ENCODE measurements at regions not wholly inside any gene's neighbourhood (a gene's known extent, or its start where the extent isn't known, plus 50 kb on each side); places are given as distances from the start of the nearest gene placed in this dataset.

DNA sequence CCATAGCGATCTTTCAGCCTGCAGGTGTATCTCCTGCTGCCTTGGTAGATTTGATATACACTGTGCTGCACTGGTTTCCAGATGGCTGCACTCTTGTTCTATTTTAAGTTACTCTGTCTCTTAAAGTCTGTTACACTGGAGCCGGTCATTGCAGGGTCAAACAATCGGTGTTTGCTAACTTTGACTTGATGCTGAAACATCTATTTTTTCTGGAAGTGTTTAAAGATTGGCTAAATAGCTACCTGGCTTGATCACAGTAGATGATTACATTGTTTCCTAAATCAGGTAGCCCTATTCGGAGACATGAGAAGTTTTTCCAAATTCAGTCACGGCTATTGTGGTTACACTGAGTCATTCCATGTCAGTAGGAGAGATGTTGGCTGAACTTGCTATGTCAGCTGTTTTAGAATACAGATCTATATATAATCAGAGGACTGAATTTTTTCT lies 574.8 kb downstream of the ETV1 start:
- intact Hi-C loops (cut with DNase I) = no loop called here
- no peak for DNase-seq (ENCODE audit: low spot score)

DNA sequence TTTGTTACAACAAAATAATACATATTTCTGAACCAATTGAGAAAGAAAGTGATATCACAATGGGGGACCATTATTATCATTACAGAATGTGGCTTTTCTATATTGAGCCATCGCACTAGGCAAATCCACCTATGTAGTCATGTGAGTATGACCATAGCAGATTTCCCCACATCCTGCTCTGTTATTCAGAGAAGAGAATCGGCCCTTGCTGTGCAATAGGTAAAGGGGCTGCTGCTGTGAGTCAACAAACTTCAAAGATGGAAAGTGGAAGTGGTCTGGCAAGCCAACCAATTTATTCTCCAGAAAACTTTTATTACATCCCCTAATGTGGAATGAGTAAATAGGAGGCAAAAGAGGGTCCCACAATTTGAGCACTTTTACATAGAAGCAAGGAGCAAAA lies 573.4 kb downstream of the ETV1 start:
- DNase-seq (ENCODE audit: low spot score) = no peak
- intact Hi-C loops (cut with DNase I) = no loop called here

DNA sequence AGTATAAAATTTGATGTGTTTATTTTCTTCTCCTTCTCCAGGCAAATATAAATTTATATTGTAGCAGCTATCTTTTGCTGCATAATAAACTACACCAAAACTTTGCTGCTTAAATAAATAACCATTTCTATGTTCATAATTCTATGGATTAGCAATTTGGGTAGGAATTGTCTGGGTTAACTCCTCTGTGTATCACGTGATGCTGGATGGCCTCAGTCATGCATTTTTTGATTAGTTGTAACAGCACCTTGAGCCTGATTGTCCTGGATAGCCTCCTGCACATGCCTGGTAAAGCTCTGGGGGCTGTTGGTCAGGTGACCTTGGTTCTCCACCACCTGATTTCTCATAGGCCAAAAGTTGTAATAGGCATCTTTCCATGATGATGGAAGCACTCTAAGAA lies 572.9 kb downstream of the ETV1 start:
- DNase-seq (ENCODE audit: low spot score) = no peak
- intact Hi-C loops (cut with DNase I) = no loop called here

DNA sequence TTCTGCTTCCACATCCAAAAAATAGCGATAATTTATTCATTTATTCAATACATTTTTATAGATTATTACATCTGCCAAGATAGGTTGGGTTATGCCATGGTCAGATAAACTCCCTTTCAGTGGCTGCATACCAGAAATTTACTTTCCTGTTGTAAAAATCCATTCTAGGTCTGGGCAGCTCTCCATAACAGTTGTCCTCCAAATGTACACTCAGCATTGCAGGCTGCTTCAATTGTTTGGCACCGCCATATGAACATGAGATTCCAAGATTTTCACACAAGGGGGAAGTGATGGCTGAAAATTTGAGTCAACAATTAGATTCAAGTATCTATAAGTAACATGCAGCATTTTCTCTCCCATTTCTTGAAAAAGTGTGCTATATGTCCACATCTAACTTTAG lies 568.7 kb downstream of the ETV1 start:
- intact Hi-C loops (cut with DNase I) = no loop called here
- DNase-seq (ENCODE audit: low spot score) = no peak

DNA sequence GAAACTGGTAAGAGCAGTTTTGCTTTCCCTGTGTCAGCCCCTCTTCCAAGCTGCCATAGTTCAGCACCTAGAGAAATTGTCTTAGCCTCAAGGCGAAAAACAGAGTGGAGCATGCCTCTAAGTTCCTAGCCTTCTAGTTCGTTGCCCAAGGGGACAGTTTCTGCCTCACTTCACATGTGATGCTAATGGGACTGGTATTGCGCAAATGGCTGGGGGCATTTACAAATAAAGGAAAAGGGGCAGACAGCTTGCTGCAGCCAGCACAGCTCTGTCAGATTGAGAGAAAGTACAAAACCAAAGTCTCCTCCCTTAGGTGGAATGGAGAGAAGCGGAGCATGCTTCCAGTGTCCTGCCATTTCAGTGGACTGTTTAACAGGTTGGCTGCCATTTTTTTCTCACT lies 567.7 kb downstream of the ETV1 start:
- no peak for DNase-seq (ENCODE audit: low spot score)
- intact Hi-C loops (cut with DNase I) = no loop called here

DNA sequence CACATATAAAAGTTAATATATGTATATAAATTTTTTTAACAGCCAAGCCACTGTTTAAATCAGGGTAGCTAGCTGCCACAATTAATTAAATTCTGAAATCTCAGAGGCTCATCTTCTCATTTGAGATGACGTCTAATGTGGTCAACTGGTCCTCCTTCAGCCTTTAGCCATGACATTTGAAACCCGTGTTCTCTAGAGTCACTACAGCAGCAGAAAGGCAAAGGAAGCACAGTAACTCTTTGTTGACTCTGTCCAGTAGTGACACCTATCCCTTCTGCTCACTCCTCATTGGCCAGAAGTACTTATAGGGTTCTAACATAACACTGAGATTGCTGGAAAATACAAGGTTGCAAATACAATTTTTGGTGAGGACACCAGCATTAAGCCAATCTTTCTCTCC lies 555.5 kb downstream of the ETV1 start:
- DNase-seq (ENCODE audit: low spot score) = no peak
- intact Hi-C loops (cut with DNase I) = no loop called here

DNA sequence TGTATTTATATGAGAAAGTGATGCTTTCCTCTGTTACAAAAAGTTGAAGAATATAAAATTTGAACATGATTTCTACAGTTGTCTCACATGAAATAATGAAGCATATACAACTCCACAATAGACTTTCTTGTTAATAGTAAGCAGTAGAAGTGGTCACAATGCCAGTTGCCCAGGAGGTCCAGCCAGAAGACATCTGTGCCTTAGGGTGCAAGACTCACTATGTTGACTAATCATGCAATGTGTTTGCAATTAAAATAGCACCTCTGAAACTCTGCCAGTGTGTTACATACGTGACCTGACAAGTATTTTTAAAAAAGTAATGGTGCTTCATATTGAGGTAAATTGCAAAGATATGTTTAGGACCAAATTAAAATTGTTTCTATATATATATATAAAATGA lies 547.2 kb downstream of the ETV1 start:
- DNase-seq (ENCODE audit: low spot score) = no peak
- intact Hi-C loops (cut with DNase I) = no loop called here

DNA sequence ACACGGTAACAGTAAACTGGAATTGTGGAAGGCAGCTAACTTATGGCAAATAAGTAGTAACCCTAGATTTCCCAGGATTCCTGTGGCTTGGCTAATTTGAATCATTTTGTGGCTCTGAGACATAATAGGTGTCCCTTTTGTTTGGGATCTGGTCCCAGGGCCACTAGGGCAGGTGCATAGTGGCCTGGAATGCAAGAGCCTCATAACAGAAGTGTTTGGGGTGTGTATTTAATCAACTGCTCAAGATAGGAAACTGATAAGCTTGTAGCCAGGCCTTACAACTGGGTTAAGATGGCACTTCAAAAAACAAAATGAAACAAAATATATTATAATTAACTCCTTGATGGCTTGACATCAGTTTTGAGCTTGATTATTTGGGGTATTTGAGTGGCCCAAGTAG lies 541.8 kb downstream of the ETV1 start:
- intact Hi-C loops (cut with DNase I) = loop anchor here (5.0 kb wide), 1 partner anchor 50 kb away; no protein-coding TSS in a partner anchor
- DNase-seq (ENCODE audit: low spot score) = no peak

DNA sequence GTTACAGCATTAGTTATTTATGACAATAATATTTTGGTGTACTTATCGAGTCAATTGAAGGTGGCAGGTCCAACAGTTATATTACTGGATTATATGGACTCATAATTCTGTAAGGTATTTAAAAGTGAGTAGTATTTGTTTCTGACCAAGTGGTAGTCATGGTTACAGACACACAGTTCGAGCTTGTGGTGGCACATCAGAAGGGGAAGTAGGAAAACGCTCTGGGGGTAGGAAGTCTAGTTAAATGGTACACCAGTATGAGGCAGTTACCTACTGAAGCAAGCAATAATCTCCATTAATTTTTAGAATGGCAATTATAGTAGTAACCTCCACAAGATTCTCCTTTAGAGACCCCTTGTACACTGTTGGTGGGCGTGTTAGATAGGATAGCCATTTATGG lies 541.2 kb downstream of the ETV1 start:
- intact Hi-C loops (cut with DNase I) = loop anchor here (5.0 kb wide), 1 partner anchor 49 kb away; no protein-coding TSS in a partner anchor
- DNase-seq (ENCODE audit: low spot score) = no peak

DNA sequence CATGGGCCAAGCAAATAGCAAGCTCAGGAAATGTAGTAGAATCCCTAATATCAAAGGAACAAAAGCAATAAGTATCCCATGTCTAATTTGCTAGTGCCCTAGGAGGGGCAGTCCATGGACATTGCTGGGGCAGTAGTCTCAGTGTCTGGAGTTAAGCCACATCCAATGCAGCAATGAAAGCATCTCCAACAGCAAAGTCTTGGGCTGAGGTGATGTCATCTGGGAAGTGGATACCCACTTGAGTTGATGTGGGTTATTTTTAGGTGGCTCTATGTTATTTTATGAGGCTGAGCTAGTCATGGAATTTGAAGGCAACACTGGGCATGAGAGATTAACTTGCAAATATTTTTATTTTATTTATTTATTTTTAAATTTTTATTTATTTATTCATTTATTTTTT lies 540.0 kb downstream of the ETV1 start:
- DNase-seq (ENCODE audit: low spot score) = no peak
- intact Hi-C loops (cut with DNase I) = loop anchor here (5.0 kb wide), 1 partner anchor 48 kb away; no protein-coding TSS in a partner anchor

DNA sequence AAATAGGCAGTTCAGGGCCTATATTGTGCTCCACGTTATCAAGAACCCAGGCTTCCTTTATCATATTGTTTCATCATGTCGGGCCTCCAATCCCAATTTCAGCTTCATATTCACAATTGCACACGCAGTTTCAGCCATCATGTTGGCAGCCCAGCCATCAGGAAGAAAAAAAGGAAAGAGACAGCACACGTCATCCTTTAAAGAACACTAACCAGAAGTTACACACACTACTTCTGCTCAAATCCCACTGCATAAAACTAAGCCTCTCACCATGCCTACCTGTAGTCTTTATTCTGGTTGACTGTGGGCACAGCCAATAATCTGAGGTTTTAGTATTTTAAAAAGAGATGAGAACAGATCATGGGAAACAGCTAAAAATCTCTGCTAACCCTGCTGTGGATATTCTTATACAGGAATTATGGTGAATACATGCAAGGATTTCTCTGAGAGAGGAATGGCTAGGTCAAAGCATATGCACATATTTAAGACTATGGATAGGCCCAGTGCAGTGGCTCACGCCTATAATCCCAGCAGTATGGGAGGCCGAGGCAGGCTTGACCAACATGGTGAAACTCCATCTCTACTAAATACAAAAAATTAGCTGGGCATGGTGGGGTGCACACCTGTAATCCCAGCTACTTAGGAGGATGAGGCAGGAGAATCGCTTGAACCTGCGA lies 534.4 kb downstream of the ETV1 start:
- intact Hi-C loops (cut with DNase I) = no loop called here
- DNase-seq (ENCODE audit: low spot score) = no peak

DNA sequence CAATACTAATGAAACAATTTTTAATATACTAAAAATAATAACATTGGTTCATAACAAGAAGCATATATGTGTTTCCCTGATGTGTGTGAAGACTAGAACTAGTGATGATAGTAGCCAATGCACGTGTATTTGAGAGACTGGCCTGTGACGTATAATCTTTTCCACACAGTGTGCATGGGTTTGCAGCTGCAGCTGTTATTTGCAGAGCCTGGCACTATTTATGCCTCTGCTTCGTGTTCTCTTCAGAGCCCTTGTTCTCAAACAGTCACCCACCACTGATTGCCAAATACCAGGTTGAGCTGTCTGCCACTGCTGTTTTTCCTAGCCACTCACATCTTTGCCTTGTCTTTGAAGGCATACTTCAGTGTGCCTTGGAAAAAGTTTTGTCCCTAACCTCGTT lies 531.7 kb downstream of the ETV1 start:
- DNase-seq (ENCODE audit: low spot score) = no peak
- intact Hi-C loops (cut with DNase I) = no loop called here

DNA sequence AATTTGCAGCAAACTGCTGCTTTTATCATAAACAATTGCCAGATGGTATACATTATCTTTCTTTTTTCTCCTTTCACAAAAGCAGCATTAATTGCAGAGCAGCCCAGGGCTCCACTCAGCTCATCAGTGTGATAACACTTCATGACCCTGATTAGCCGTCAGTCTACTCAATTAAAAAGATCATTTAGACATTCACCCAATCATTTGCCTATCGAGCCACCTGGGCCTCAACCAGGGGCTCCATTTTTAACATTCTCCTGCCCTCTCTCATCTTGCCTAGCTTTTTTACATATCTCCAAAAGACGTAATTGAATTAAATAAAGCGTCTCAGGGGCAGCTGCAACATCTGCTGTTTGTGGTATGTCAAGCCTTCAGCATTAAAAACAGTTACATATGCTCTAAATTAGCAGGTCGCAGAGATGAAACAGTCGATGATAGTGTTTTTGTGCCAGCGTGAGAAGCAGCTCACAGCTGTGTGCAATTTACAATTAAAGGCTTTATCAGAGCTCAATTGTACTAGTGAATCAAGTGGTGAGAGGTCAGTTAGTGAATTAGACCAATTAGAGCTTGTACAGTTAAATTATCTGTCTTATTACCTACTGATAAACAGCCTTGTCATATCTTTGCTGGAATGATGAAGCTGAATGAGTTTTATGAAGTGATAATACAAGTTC lies 522.5 kb downstream of the ETV1 start:
- no peak for DNase-seq (ENCODE audit: low spot score)
- intact Hi-C loops (cut with DNase I) = no loop called here

DNA sequence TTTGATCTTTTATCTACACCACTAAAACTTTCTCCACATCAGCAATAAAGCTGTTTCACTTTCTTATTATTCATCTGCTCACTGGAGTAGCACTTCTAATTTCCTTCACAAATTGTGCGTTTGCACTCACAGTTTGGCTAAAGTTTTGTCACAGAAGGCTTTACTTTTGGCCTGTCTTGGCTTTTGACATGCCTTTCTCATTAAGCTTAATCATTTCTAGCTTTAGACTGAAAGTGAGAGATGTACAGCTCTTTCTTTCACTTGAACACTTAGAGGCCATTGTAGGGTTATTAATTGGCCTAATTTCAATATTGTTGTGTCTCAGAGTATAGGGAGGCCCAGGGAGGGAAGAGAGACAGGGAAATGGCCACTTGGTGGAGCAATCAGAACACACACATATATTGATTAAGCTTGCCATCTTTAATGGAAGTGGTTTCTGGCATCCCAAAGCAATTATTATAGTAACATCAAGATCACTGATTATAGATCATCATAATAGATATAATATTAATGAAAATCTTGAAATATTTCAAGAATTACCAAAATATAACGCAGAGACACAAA lies 512.5 kb downstream of the ETV1 start:
- intact Hi-C loops (cut with DNase I) = no loop called here
- DNase-seq (ENCODE audit: low spot score) = no peak

DNA sequence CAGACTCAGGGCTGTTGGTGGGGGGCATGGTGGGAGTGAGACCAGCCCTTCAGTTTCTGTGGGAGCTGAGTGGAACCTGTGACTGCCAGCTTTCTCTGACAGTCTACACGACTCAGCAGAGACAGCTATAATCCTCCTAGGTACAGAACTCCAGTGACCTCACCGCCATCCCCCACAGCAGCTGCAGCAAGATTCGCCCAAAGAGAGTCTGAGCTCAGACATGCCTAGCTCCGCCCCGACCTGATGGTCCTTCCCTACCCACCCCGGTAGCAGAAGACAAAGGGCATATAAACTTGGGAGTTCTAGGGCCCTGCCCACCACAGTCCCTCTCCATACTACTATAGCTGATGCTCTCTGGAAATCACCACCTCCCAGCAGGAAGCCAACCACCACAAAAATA lies 500.1 kb downstream of the ETV1 start:
- DNase-seq (ENCODE audit: low spot score) = no peak
- intact Hi-C loops (cut with DNase I) = no loop called here

DNA sequence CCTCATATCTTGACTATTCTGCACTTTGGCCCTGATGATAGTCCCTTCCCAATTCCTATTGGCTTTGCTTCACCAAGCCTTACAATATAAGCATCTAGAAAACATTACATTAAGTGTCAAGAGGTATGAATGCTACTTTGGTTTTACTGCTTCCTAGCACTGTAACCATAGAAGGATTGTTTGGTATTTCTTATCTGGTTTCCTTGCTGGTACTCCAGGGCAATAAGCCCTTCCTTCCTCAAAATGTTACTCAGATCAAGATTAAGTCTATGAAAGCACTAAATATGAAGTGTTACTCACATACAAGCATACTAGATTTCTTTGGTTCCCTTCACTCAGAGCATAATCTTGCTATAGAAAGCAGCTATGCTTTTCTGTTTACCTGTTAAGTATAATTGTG lies 492.5 kb downstream of the ETV1 start:
- intact Hi-C loops (cut with DNase I) = loop anchor here (5.0 kb wide), 1 partner anchor 50 kb away; no protein-coding TSS in a partner anchor

DNA sequence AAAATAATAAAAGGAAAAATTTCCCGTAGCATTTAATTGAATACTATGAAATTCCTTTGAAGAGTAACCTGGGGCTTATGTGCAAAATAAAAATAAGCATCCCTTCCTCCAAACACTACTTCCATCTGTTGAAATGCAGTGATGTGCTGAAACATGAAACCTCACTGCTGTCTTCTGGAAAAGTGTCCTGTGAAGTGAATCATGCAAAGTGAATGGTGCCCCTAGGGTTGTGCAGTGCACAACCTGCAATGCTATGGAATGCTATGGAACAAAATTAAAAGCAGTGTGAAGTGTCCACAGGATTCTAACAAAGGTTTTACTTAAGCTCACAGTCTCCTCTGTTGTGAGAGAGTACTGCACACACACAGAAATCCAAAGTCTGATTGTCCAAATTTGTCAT lies 480.9 kb downstream of the ETV1 start:
- intact Hi-C loops (cut with DNase I) = no loop called here
- DNase-seq (ENCODE audit: low spot score) = no peak

More for the DNA sequence above, 492.5 kb downstream of the ETV1 start:
- DNase-seq (ENCODE audit: low spot score) = no peak

DNA sequence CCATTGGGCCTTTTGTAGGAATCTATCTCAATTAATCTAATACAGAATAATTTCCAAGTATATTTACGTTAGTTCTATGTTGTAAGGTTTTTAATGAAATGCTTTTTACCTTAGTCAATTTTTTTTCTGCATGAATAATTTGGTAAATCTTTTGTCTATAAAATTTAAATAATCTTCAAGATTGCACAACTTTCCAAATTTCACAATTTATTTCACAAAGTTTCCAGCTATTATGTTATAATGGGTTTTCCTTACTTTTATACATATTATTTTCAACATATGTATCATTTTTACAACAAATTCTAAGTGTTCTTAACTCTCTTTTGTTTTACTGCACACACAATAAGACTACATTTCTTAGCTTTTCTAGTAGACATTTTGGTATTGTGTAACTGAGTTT lies 470.7 kb downstream of the ETV1 start:
- no peak for DNase-seq (ENCODE audit: low spot score)
- intact Hi-C loops (cut with DNase I) = no loop called here

DNA sequence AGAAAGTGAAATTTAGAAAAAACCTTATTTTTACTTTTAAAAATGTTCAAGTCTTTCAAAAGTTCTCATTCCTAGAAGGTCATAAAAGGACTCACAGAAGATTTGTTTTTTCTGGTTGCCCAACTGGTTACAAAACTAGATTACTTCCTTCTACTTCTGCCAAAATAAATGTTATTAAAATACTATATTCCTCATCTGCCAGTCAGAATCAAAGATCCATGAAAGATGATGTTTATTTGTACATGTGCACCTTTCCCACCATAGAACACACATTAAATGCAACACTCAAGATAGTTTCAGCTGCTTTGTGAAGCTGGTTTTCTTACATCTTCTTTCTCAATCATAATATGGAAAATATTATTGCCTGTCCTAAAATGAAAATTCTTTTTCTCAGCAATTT lies 465.4 kb downstream of the ETV1 start:
- no peak for DNase-seq (ENCODE audit: low spot score)
- intact Hi-C loops (cut with DNase I) = loop anchor here (10.0 kb wide), 1 partner anchor 931 kb away; no protein-coding TSS in a partner anchor

DNA sequence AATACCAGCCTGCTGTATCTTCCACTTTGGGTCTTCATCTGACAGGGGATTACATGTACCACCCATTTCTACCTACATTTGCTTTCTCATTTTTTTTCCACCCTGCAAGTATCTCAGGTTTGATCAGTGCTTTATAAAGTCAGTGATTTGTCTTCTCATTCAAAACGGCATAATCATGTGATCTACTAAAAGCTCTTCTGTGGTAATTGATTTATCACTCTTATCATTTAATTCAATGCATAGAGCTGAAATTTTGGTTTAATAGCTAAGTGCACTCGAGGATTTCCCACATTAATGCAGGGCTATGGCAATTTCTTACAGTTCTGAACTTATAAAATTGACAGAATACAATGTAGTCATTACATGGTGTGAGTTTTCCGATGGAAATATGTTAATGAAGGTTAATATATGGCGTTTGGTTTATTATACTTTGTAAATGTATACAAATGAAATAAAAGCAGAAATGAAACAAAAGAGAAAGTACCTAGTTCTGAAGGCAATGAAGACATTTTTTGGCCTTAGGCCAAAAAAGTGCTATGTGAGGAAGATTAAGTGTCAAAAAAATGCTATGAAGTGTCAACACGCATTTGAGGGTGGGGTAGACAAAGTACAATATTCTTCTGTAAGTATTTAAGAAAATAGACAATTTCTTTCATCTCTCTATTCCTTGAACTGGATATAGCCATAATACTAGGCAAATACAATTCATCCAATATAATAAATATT lies 457.3 kb downstream of the ETV1 start:
- no peak for DNase-seq (ENCODE audit: low spot score)
- intact Hi-C loops (cut with DNase I) = no loop called here

Measured in cardiac septum (tissue), 1 donor.